ENCODE measurements at regions not wholly inside any gene's neighbourhood (a gene's known extent, or its start where the extent isn't known, plus 50 kb on each side); places are given as distances from the start of the nearest gene placed in this dataset.

- TF ChIP-seq, protein P1, sequence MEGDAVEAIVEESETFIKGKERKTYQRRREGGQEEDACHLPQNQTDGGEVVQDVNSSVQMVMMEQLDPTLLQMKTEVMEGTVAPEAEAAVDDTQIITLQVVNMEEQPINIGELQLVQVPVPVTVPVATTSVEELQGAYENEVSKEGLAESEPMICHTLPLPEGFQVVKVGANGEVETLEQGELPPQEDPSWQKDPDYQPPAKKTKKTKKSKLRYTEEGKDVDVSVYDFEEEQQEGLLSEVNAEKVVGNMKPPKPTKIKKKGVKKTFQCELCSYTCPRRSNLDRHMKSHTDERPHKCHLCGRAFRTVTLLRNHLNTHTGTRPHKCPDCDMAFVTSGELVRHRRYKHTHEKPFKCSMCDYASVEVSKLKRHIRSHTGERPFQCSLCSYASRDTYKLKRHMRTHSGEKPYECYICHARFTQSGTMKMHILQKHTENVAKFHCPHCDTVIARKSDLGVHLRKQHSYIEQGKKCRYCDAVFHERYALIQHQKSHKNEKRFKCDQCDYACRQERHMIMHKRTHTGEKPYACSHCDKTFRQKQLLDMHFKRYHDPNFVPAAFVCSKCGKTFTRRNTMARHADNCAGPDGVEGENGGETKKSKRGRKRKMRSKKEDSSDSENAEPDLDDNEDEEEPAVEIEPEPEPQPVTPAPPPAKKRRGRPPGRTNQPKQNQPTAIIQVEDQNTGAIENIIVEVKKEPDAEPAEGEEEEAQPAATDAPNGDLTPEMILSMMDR (IDR thresholded peaks at IDR 0.05 in 4 of 5, conservative IDR thresholded peaks at IDR 0.05 in 1 of 5), result no peak
- TF ChIP-seq POLR2A (IDR thresholded peaks at IDR 0.05), result no peak
Observed at GRCh38 chrX:138788771-138789170, 77.3 kb upstream of the FGF13 start.
